ENCODE measurements at regions not wholly inside any gene's neighbourhood (a gene's known extent, or its start where the extent isn't known, plus 50 kb on each side); places are given as distances from the start of the nearest gene placed in this dataset.

- DNase-seq: no peak
These were observed 183.1 kb upstream of the MC4R start for GRCh38 chr18:60555625-60556024.

GRCh38 chr18:60556326-60556725 is 183.8 kb upstream of the MC4R start:
- DNase-seq: no peak

- DNase-seq: no peak
These were observed 187.5 kb upstream of the MC4R start for GRCh38 chr18:60560071-60560470.

- no peak for DNase-seq
These were observed 190.5 kb upstream of the MC4R start for GRCh38 chr18:60563082-60563481.

- DNase-seq: no peak
These were observed 195.6 kb upstream of the MC4R start for GRCh38 chr18:60568220-60568619.

DNA sequence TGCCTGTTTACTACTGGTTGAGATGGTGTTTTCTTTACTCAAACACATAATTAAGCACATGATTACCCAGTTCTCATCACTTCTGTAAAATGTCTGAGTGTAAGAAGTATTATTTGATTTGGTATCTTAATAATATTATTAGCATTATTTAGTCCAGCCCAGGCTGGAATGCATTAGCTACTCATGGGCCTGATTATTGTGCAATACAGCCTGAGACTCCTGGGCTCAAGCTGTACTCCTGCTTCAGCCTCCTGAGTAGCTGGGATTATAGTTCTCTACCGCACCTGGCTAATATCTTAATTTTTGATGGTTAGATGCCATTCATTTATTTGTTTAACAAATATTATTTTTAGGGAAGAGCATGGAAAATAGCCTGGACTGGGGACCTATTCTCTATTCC is 197.6 kb upstream of the MC4R start:
- no peak for DNase-seq

GRCh38 chr18:60577457-60577856 is 204.9 kb upstream of the MC4R start:
- no peak for DNase-seq

DNA sequence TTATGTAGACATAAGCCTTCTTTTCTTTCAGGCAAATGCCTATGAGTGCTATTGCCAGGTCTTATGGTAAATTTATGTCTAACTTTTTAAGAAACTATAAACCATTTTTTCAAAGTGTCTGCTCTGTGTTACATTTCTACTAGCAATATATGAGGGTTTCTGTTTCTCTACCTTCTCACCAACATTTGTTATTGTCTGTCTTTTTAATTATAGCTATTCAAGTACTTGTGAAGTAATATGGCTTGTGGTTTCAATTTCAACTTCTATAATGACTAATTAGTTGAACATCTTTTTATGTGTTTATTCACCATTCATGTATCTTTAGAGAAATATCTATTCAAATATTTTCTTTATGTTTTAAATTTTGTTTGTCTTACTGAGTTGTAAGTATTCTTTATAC is 213.1 kb upstream of the MC4R start:
- DNase-seq: no peak

GRCh38 chr18:60593249-60593648 is 220.7 kb upstream of the MC4R start:
- no peak for DNase-seq

DNA sequence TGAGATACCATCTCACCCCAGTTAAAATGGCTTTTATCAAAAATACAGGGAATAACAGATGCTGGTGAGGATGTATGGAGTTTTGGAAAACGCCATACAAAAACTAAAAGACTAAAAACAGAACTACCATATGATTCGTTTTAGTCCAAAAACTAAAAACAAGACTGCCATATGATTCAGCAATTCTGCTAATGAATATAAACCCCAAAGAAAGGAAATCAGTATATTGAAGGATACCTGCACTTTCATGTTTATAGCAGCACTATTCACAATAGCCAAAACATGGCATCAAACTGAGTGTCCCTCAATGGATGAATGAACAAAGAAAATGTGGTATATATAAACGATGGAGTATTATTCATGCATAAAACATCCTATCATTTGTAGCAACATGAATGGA is 224.4 kb upstream of the MC4R start:
- no peak for DNase-seq

- DNase-seq: no peak
These were observed 226.7 kb upstream of the MC4R start for GRCh38 chr18:60599267-60599666.

GRCh38 chr18:60599995-60600394 is 227.4 kb upstream of the MC4R start:
- DNase-seq: no peak

GRCh38 chr18:60601249-60601648 is 228.7 kb upstream of the MC4R start:
- DNase-seq: no peak

GRCh38 chr18:60623331-60623730 is 250.8 kb upstream of the MC4R start:
- DNase-seq: no peak

- DNase-seq: no peak
These were observed 251.6 kb upstream of the MC4R start for GRCh38 chr18:60624207-60624606.

GRCh38 chr18:60639836-60640235 is 267.3 kb upstream of the MC4R start:
- no peak for DNase-seq

GRCh38 chr18:60643009-60643408 is 270.4 kb upstream of the MC4R start:
- no peak for DNase-seq

GRCh38 chr18:60646725-60647124 is 274.1 kb upstream of the MC4R start:
- DNase-seq: no peak

GRCh38 chr18:60649107-60649506 is 276.5 kb upstream of the MC4R start:
- peak; percentile 34 to 48 for DNase-seq

DNA sequence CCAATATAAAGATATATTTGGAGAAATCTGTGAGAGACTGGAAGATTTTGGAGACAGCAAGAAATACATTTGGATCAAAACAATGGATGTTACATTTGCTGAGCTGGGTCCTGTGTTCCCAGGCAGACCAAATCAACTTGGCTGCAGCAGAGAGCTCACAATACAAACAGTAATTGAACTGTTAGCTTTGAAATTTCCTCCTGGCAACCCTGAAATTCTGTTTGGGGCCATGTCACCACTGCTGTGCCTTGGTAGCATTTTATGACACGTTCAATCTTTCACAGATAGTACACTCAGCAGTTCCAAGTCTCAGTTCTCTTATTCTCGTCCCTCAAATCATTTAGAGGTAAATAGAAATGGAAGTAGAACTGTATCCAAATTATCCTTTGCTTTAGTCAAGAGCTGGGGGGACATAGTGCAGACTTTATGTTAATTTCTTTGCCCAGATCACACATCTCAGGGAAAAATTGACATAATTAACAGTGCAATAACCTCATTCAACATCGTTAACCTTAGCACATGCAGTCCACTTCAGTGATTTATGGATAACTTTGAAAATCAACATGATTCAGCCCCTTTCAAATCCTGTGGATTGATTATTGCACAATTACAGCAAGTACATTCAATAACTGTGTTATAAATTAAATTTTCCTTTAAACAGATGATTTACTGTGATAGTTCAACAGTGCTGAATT is 277.4 kb upstream of the MC4R start:
- peak; percentile 57 to 59 for DNase-seq

DNA sequence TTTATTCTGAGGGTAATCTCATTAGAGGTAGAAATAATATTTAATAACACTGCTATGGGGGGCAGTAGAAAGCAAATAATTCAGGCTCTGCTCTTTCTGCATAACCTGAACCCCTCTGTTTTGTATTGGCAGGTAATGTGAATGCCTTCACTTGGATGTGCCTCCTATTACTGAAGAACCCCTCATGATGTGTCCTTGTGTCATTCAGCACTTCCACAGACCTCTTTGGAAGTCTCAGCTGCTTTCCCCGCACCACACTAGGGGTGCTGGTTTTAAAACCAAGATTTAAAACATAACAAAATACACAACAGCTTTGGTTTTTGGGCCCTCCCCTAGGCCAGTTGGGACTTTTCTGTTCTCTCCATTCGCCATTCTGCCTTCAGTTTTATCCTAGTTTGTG is 281.7 kb upstream of the MC4R start:
- DNase-seq: no peak

DNA sequence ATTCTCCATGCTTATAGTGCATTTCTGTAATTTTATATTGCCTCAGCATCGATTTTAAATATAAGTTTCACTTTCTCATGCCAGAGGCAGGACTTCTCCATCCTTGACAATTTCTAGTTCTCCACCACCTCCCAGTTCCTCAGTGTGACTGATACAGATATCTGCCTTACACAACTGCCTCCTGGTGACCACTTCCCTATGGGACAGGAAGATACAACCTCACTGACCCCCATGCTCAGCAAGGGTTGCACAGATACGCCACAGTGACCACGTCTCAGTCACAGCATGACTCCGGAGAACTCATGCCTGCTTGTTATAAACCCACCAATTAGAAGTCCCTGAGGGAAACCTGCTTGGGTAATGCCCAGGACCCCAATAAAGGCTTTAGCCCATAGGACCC is 284.0 kb upstream of the MC4R start:
- no peak for DNase-seq

DNA sequence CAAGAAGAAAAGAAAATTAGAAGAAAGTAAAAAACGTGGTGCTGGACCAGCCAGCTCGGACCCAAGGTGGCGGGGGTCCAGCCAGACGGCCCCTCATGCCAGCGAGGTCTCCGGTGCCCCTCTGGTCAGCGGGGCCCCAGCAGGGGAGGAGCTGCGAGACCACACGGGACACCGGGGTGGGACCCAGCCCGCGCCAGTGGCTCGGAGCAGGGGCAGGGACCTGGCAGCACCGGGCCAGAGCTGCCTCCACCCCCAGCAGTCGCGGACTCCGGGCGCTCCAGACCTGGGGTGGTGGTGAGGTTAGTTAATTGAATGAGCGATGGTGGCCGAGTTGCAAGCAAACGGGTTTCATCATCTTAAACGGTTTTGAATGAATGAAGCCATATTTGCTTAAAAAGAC is 289.9 kb upstream of the MC4R start:
- DNase-seq: no peak

DNA sequence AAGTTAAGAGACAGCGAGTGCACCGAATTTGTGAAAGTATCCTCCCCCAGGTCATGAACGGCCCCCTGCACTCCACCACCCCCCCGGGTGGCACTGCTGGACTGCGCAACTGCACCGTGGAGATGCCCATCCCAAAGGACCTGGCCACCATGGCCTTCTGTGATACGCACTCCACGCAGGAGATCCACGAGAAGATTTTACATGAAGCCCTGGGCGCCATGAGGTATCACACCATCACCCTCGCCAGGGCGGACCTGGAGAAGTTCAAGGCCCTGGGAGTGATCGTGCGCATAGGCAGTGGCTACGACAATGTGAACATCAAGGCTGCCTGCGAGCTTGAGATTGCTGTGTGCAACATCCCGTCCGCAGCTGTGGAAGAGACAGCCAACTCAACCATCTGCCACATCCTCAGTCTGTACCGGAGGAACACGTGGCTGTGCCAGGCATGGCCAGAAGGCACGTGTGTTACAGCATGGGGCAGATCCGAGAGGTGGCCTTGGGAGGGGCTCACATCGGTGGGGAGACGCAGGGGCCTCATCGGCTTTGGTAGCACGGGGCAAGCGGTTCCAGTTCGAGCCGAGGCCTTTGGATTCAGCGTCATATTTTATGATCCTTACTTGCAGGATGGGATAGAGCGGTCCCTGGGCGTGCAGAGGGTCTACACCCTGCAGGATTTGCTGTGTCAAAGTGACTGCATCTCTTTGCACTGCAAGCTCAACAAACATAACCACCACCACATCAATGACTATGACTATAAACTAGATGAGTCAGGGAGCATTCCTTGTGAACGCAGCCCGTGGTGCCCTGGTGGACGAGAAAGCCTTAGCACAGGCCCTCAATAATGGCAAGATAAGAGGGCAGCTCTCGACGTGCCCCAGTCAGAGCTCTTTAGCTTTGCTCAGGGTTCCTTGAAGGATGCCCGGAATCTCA is 290.8 kb upstream of the MC4R start:
- no peak for DNase-seq
